Astrocyte of the cerebellum (primary cell): ENCODE measurements at regions not wholly inside any gene's neighbourhood (a gene's known extent, or its start where the extent isn't known, plus 50 kb on each side); places are given as distances from the start of the nearest gene placed in this dataset.
"Not testable (repeated sequence)": the region's sequence is repeated elsewhere in the genome, so short reads cannot be mapped to it uniquely, and the experiment has no call there.

Source experiments
- DNase-seq: peaks from one replicate; pipeline ENCODE4 v3.0.0-alpha.2; 2011; ENCODE audit warnings: low read depth
- H3K4me3 ChIP-seq: 2 replicates; pipeline ENCODE4 v1.5.1; 2011; ENCODE audit warnings: mild to moderate bottlenecking, low read depth, low read length, moderate library complexity
- in situ Hi-C: cut with HindIII; loops from 2 replicates; pipeline ENCODE4 v1.10.0; 2017; ENCODE audit warnings: low sequenced_read_pairs
- TF ChIP-seq, protein P1 (sequence below): IDR thresholded peaks from 2 replicates; pipeline ENCODE4 v1.5.1; 2012; ENCODE audit warnings: low read length, low read depth, moderate library complexity, mild to moderate bottlenecking; ENCODE audit errors: missing control alignments

DNA sequence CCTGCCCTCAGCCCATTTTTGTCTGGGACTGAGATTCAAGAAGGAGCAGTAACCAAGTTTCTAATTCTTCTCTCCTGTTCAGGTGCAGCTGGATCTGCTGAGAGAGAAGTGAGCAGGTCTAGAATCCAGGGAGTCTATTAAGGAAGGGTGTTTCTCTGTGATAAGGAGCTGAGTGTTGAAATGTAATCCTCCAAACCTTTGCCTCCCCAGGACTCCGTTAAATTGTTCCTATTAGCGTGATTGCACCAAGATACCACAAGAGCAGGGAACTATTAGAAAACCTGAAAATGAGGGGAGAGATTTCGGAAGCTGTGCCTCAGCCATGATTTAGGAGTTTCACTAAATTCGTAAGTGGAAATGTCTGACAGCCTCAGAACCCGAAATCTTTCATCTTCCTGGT is 192.6 kb downstream of the EBLN2 start:
- H3K4me3 ChIP-seq, result no peak overlapping the region
- in situ Hi-C loops, result no loop called here
- no peak for DNase-seq
- TF ChIP-seq, protein P1, sequence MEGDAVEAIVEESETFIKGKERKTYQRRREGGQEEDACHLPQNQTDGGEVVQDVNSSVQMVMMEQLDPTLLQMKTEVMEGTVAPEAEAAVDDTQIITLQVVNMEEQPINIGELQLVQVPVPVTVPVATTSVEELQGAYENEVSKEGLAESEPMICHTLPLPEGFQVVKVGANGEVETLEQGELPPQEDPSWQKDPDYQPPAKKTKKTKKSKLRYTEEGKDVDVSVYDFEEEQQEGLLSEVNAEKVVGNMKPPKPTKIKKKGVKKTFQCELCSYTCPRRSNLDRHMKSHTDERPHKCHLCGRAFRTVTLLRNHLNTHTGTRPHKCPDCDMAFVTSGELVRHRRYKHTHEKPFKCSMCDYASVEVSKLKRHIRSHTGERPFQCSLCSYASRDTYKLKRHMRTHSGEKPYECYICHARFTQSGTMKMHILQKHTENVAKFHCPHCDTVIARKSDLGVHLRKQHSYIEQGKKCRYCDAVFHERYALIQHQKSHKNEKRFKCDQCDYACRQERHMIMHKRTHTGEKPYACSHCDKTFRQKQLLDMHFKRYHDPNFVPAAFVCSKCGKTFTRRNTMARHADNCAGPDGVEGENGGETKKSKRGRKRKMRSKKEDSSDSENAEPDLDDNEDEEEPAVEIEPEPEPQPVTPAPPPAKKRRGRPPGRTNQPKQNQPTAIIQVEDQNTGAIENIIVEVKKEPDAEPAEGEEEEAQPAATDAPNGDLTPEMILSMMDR, result no peak

- in situ Hi-C loops, result no loop called here
- TF ChIP-seq, protein P1, result no peak
- DNase-seq, result peak; percentile 34
- no peak overlapping the region for H3K4me3 ChIP-seq
These were observed 194.2 kb downstream of the EBLN2 start for GRCh38 chr3:73255609-73256029.

GRCh38 chr3:73257186-73257585 is 195.7 kb downstream of the EBLN2 start:
- in situ Hi-C loops, result no loop called here
- TF ChIP-seq, protein P1, result no peak
- no peak overlapping the region for H3K4me3 ChIP-seq
- no peak for DNase-seq

GRCh38 chr3:73258057-73258456 is 196.6 kb downstream of the EBLN2 start:
- no peak overlapping the region for H3K4me3 ChIP-seq
- no peak for DNase-seq
- in situ Hi-C loops, result no loop called here
- TF ChIP-seq, protein P1, result no peak

DNA sequence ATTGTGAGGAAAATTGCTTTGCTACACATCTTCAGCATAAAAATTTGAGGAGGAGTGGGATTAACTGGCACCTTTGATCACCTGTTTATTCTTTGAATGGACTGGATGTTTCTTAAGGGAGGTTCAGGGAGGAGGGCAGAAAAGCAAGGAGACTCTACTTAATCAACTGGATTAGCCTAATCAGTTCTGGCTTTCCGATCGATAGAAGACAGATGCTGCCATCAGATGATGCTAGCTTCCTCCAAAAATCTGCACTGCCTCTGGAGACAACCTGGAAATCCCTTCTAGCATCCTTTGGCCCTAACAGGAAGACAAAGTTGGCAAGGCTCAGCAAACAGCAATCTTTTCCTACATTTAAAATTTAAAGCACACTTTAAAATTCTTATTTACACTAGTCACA is 197.8 kb downstream of the EBLN2 start:
- no peak for DNase-seq
- in situ Hi-C loops, result no loop called here
- H3K4me3 ChIP-seq, result no peak overlapping the region
- TF ChIP-seq, protein P1, result no peak

GRCh38 chr3:73259856-73260255 is 198.4 kb downstream of the EBLN2 start:
- no peak overlapping the region for H3K4me3 ChIP-seq
- in situ Hi-C loops, result no loop called here
- DNase-seq, result no peak
- TF ChIP-seq, protein P1, result no peak

- DNase-seq, H3K4me3 ChIP-seq, in situ Hi-C loops: not testable (repeated sequence)
These were observed 205.1 kb downstream of the EBLN2 start for GRCh38 chr3:73266558-73266957.

DNA sequence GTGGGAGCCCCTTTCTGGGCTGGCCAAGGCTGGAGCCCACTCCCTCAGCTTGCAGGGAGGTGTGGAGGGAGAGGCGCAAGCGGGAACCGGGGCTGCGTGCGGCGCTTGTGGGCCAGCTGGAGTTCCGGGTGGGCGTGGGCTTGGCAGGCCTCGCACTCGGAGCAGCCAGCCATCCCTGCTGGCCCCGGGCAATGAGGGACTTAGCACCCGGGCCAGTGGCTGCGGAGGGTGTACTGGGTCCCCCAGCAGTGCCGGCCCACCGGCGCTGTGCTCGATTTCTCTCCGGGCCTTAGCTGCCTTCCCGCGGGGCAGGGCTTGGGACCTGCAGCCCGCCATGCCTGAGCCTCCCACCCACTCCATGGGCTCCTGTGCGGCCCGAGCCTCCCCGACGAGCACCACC is 207.7 kb downstream of the EBLN2 start:
- in situ Hi-C loops, H3K4me3 ChIP-seq, DNase-seq: not testable (repeated sequence)
